ENCODE measurements at regions not wholly inside any gene's neighbourhood (a gene's known extent, or its start where the extent isn't known, plus 50 kb on each side); places are given as distances from the start of the nearest gene placed in this dataset.
"Not testable (repeated sequence)": the region's sequence is repeated elsewhere in the genome, so short reads cannot be mapped to it uniquely, and the experiment has no call there.

DNA sequence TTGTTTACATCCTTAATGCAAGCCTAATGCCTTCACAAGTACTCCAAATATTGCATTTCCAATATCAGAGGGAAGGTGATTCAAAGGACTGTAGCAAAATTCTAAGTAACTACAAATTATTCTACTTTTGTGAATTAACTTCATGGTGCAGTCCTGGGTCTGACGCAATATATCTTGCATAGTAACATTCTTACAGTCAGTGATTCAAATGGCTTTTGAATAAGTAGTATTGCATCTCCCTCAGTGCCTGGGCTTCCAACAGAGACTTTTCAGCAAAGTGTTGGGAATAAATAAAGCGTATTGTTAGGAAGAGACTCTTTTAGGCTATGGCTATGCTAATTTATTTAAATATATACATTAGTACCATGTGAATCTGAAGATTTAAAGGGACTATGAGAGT, 564.7 kb upstream of the COBL start:
- no peak for DNase-seq

- no peak for DNase-seq
These were observed 562.3 kb upstream of the COBL start for GRCh38 chr7:51878865-51879264.

DNA sequence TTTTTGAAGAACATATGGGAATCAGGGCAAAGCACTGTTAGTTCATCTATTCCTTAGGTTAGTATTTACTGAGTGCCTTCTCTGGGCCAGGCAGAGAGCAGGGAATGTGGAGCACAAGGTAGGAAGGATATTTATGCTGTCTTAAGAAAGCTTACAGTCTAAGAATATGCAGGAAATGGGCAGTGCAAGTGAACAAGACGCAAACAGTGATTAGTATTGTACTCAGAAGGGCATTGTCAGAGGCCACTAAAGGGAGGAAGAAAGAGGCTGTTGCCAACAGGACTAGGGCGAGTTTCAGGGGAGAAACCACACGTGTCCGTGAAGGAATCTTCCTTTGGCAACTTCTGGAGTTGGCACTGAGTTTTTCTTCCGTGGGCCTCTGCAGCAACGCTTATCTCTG, 552.8 kb upstream of the COBL start:
- DNase-seq, result no peak

DNA sequence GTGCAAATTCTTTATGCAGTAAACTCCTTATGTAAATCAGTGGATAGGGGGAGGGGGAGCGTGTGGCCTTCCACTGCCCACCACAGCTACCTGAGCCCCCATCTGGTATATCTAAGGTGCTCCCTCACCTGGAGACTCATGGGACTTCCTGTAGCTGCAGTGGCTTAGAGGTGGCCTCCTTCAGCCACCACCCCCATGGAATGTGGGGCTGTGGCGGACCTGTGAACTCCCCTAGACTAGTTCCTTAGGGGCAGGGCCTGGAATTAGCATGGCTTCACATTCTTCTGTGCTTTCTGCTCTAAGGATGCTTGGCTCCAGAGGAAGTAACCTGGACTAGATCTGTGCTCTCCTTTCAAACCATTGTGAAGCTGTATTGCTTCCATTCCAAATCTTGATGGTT, 550.5 kb upstream of the COBL start:
- DNase-seq, result no peak

GRCh38 chr7:51860305-51860704, 543.7 kb upstream of the COBL start:
- DNase-seq, result no peak

GRCh38 chr7:51850126-51850525, 533.5 kb upstream of the COBL start:
- DNase-seq, result no peak

- DNase-seq, result no peak
These were observed 531.0 kb upstream of the COBL start for GRCh38 chr7:51847461-51848134.

DNA sequence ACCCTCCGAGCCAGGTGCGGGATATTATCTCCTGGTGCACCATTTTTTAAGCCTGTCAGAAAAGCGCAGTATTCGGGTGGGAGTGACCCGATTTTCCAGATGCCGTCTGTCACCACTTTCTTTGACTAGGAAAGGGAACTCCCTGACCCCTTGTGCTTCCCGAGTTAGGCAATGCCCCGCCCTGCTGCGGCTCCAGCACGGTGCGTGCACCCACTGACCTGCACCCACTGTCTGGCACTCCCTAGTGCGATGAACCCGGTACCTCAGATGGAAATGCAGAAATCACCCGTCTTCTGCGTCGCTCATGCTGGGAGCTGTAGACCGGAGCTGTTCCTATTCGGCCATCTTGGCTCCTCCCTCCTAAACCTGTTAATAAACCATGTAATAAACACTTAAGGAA, 522.5 kb upstream of the COBL start:
- DNase-seq, result not testable (repeated sequence)

GRCh38 chr7:51827631-51828030, 511.0 kb upstream of the COBL start:
- DNase-seq, result no peak

- DNase-seq, result no peak
These were observed 507.4 kb upstream of the COBL start for GRCh38 chr7:51824050-51824449.

- DNase-seq, result no peak
These were observed 506.8 kb upstream of the COBL start for GRCh38 chr7:51823437-51823836.

DNA sequence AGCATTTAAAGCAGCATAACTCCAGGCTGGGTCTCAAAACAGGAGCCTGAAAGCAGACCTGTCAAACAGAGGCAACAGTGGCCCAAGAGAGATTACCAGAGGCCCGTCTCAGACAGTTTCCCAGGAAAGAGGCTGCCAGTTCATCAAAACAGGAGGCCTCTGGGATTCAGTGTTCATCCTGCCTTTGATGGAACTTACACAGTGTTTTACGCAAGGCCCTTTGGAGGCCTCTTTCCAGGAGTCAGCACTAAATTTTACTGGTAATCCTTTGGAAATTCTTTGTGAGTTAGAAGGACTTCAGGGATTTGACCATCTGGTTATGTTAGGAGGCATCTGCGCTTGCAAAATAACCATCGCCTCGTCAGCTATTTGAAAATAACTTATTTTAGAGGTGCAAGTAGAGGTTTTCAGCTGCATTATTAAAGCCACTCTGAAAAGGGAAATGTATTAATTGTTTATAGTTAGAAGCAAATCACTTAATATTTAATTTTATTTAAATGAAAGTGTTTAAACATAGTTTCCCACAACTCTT, 501.2 kb upstream of the COBL start:
- DNase-seq, result no peak

- not testable (repeated sequence) for DNase-seq
These were observed 489.3 kb upstream of the COBL start for GRCh38 chr7:51805783-51806431.

DNA sequence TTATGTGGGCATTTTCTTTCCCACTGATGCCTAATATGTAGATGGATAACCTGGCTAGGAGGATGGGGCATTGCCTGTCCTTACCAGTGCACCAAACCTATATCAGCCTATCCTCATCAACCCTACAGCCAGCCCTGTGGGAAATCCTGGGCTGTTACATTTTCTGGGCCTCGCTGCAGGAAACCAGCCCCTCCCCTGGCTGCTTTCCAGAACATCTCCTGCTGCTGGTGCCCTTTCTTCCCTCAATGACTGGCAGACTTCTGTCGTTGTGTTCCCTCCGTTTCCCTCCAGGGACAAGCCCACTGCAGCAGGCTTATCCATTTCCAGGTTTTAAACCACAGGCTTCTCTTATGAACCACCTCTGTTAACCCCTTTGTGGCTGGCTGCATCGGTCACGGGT, 486.1 kb upstream of the COBL start:
- DNase-seq, result no peak

DNA sequence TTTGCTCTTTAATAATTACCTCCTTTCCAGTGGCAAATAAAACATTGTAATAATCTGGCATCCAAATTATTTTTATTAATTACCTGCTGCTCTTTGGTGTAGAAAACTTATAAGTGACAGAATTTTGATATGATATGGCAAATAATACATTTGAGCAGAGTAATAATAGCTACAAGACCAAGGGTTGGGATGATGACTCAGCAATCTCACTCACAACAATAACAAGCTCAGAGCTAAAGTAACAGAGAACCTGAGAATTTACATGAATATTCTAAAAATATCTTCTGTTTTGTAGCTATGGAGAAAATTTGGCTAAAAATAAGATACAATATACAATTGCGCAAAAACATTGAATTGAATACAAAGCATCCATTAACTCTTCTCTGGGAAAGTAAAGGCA, 480.8 kb upstream of the COBL start:
- no peak for DNase-seq

GRCh38 chr7:51792796-51793195, 476.2 kb upstream of the COBL start:
- no peak for DNase-seq

GRCh38 chr7:51789489-51789888, 472.9 kb upstream of the COBL start:
- DNase-seq, result no peak

- DNase-seq, result no peak
These were observed 469.7 kb upstream of the COBL start for GRCh38 chr7:51786284-51786683.

GRCh38 chr7:51785876-51786275, 469.3 kb upstream of the COBL start:
- DNase-seq, result no peak

DNA sequence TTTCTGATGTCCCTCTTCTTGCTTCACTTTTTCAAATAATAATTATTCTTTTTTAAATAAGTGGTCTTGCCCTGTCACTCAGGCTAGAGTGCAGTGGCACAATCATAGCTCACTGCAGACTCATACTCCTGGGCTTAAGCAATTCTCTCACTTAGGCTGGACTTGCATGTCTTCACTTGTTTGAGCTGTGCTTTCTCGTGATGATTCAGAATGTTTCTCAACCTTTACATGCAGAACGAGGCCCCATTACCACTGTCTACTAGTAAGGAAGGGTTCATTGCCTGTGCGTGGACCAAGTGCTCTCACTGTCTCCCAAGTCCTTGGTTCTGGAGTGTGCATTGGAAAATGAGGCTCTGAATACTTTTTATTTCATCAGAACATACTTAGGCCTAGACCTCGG, 468.6 kb upstream of the COBL start:
- no peak for DNase-seq

GRCh38 chr7:51783241-51783640, 466.6 kb upstream of the COBL start:
- no peak for DNase-seq

GRCh38 chr7:51778121-51778520, 461.5 kb upstream of the COBL start:
- no peak for DNase-seq

DNA sequence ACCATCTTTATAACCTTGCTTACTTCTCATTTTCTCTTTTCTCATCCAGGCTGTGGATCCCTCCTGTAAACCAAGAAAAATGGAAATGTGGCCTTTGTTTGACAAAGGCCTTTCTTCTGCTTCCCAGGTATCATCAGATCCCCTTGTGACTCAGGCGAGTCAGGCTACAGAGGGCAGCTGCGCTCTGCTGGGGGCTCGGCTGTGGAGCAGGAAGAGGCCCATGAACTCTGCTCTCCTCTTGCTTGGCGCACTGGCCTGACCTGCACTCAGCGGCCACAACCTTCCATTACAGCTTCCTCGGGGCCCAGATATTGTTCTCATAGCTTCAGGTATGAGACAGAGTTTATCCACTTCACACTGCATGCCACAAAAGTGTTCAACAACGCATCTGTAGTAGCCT, 457.6 kb upstream of the COBL start:
- DNase-seq, result no peak

- DNase-seq, result no peak
These were observed 455.6 kb upstream of the COBL start for GRCh38 chr7:51772190-51772589.

DNA sequence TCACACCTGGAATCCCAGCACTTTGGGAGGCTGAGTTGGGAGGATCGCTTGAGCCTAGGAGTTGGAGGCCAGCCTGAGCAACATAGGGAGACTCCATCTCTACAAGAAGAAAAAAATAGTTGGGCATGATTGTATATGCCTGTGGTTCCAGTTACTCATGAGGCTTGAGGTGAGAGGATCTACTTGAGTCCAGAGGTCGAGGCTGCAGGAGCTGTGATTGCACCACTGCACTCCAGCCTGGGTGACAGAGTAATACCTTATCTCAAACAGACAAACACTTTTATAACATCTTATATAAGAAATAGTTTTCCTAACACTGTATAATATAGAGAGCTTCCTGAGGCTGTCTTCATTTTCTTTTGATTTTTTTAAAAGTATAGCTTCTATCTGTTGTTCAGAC, 448.4 kb upstream of the COBL start:
- no peak for DNase-seq

Data from CD4-positive, alpha-beta T cell treated with Interleukin-17A for 1 hour (primary cell).